Progenitor cell of endocrine pancreas (in vitro differentiated cells): ENCODE measurements at regions not wholly inside any gene's neighbourhood (a gene's known extent, or its start where the extent isn't known, plus 50 kb on each side); places are given as distances from the start of the nearest gene placed in this dataset.

Source experiments
- DNase-seq: peaks from one replicate; pipeline ENCODE4 v3.0.0; 2021; ENCODE audit warnings: low spot score; ENCODE audit not compliant: unreplicated experiment
- H3K27ac Mint-ChIP-seq: 2 replicates; pipeline ENCODE4 v1.8.0; 2021; ENCODE audit warnings: mild to moderate bottlenecking, moderate library complexity, mixed read lengths
- H3K27me3 Mint-ChIP-seq: 2 replicates; pipeline ENCODE4 v1.8.0; 2021; ENCODE audit warnings: mixed read lengths
- H3K36me3 Mint-ChIP-seq: 2 replicates; pipeline ENCODE4 v1.8.0; 2022; ENCODE audit warnings: mixed read lengths; ENCODE audit not compliant: insufficient read depth
- H3K4me1 Mint-ChIP-seq: 2 replicates; pipeline ENCODE4 v1.8.0; 2021; ENCODE audit warnings: low read depth, mixed read lengths
- H3K4me3 Mint-ChIP-seq: 2 replicates; pipeline ENCODE4 v1.8.0; 2021; ENCODE audit warnings: low read depth, mild to moderate bottlenecking, moderate library complexity, mixed read lengths
- H3K9me3 Mint-ChIP-seq: 2 replicates; pipeline ENCODE4 v1.8.0; 2021; ENCODE audit warnings: low read depth, mixed read lengths
- TF ChIP-seq, protein P1 (sequence below): fragments of 200-600 bp; sonication (generic); IDR thresholded peaks from one replicate; pipeline ENCODE4 v1.5.0; 2021; ENCODE audit warnings: antibody characterized with exemption, mild to moderate bottlenecking; ENCODE audit not compliant: unreplicated experiment

GRCh38 chr14:38124506-38124905 lies 83.2 kb upstream of the SSTR1 start:
- no peak overlapping the region for H3K4me3 Mint-ChIP-seq
- no peak overlapping the region for H3K27ac Mint-ChIP-seq
- H3K4me1 Mint-ChIP-seq, result peaks cover 5% of the 10 kb centered on the region
- H3K36me3 Mint-ChIP-seq, result no peaks in the 10 kb centered on the region
- TF ChIP-seq, protein P1, sequence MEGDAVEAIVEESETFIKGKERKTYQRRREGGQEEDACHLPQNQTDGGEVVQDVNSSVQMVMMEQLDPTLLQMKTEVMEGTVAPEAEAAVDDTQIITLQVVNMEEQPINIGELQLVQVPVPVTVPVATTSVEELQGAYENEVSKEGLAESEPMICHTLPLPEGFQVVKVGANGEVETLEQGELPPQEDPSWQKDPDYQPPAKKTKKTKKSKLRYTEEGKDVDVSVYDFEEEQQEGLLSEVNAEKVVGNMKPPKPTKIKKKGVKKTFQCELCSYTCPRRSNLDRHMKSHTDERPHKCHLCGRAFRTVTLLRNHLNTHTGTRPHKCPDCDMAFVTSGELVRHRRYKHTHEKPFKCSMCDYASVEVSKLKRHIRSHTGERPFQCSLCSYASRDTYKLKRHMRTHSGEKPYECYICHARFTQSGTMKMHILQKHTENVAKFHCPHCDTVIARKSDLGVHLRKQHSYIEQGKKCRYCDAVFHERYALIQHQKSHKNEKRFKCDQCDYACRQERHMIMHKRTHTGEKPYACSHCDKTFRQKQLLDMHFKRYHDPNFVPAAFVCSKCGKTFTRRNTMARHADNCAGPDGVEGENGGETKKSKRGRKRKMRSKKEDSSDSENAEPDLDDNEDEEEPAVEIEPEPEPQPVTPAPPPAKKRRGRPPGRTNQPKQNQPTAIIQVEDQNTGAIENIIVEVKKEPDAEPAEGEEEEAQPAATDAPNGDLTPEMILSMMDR, result no peak
- no peaks in the 10 kb centered on the region for H3K27me3 Mint-ChIP-seq
- no peak for DNase-seq
- no peaks in the 10 kb centered on the region for H3K9me3 Mint-ChIP-seq

- Mint-ChIP-seq H3K4me1 (peaks cover 5% of the 10 kb centered on the region), H3K27ac (no peak overlapping the region), H3K27me3 (no peaks in the 10 kb centered on the region), H3K4me3 (no peak overlapping the region), H3K9me3 (no peaks in the 10 kb centered on the region), H3K36me3 (no peaks in the 10 kb centered on the region)
- TF ChIP-seq, protein P1, result no peak
- no peak for DNase-seq
Observed at GRCh38 chr14:38125481-38126037, 82.1 kb upstream of the SSTR1 start.

- Mint-ChIP-seq H3K4me1 (peaks cover 5% of the 10 kb centered on the region), H3K27me3 (no peaks in the 10 kb centered on the region), H3K4me3 (no peak overlapping the region), H3K36me3 (no peaks in the 10 kb centered on the region), H3K27ac (no peak overlapping the region), H3K9me3 (peaks cover 2% of the 10 kb centered on the region)
- DNase-seq, result no peak
- TF ChIP-seq, protein P1, result no peak
Observed at GRCh38 chr14:38127356-38127755, 80.3 kb upstream of the SSTR1 start.

DNA sequence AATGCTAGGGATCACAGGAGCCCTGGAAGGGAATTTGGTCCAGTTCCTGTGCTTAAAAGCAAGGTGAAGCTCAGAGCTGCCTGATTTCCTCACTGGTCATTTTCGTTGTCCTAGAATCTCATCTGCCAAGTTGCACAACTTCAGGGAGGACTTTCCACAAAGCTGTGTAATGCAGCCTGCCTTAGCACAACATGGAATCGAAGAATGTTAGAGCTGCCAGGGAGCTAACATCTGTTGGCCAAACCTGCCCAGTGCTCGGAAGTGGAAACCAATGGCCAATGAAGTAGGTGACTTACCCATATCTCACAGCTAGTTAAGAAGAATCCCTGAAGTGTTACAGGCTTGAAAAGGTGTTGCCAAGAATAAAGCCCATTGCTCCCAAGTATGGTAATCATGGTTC lies 79.9 kb upstream of the SSTR1 start:
- no peaks in the 10 kb centered on the region for H3K27me3 Mint-ChIP-seq
- H3K9me3 Mint-ChIP-seq, result peaks cover 2% of the 10 kb centered on the region
- H3K4me3 Mint-ChIP-seq, result no peak overlapping the region
- H3K4me1 Mint-ChIP-seq, result peaks cover 5% of the 10 kb centered on the region
- no peak overlapping the region for H3K27ac Mint-ChIP-seq
- TF ChIP-seq, protein P1, result no peak
- no peak for DNase-seq
- no peaks in the 10 kb centered on the region for H3K36me3 Mint-ChIP-seq

DNA sequence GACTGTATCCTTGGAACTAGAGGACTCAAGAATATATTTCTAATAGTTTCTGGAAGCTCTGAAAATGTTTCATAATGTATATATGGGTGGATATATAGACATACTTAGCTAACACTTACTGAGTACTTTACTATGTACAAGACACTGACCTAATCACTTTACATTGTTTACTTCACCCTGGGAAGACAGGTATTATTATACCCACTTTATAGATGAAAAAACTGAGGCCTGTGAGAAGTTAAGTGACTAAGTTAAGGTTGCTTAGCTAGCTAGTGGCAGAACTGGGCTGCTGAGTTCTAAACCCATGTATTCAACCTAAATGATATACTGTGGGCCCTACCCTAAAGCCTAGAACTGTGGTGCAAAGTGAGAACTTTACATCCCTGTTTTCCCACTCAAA lies 79.1 kb upstream of the SSTR1 start:
- H3K9me3 Mint-ChIP-seq, result peaks cover 2% of the 10 kb centered on the region
- H3K27me3 Mint-ChIP-seq, result no peaks in the 10 kb centered on the region
- H3K4me1 Mint-ChIP-seq, result peaks cover 5% of the 10 kb centered on the region
- no peak overlapping the region for H3K27ac Mint-ChIP-seq
- H3K4me3 Mint-ChIP-seq, result no peak overlapping the region
- no peaks in the 10 kb centered on the region for H3K36me3 Mint-ChIP-seq
- TF ChIP-seq, protein P1, result no peak
- DNase-seq, result no peak
